PFSK-1 (cell line): ENCODE measurements at regions not wholly inside any gene's neighbourhood (a gene's known extent, or its start where the extent isn't known, plus 50 kb on each side); places are given as distances from the start of the nearest gene placed in this dataset.

Experiments used
- FOXP2 ChIP-seq: optimal IDR thresholded peaks from 2 replicates; pipeline ENCODE3; 2011; ENCODE audit warnings: borderline replicate concordance, control low read depth, inconsistent platforms; ENCODE audit not compliant: insufficient read depth; ENCODE audit errors: extremely low read length, extremely low read depth
- POLR2AphosphoS5 ChIP-seq: IDR thresholded peaks from 2 replicates; pipeline ENCODE4 v1.6.1; 2012; ENCODE audit warnings: low read depth, mild to moderate bottlenecking, control low read depth, low read length, moderate library complexity
- SIN3A ChIP-seq: IDR thresholded peaks from 2 replicates; pipeline ENCODE4 v1.6.1; 2012; ENCODE audit warnings: mild to moderate bottlenecking, low read length, moderate library complexity, borderline replicate concordance; ENCODE audit not compliant: insufficient read depth
- TAF1 ChIP-seq: IDR thresholded peaks from 2 replicates; pipeline ENCODE4 v1.6.1; 2012; ENCODE audit warnings: low read length, control low read depth, borderline replicate concordance; ENCODE audit not compliant: insufficient read depth
- TF ChIP-seq, protein P1 (sequence below), 2 experiments: IDR thresholded peaks; 2 replicates each; pipeline versions ENCODE4 v1.6.1 to v1.8.0; 2011 to 2012; ENCODE audit warnings: low read depth in 2 of 2, low read length in 2 of 2, control low read depth in 1 of 2, inconsistent platforms in 1 of 2, mild to moderate bottlenecking in 1 of 2, moderate library complexity in 1 of 2; ENCODE audit not compliant: insufficient read depth in 1 of 2

DNA sequence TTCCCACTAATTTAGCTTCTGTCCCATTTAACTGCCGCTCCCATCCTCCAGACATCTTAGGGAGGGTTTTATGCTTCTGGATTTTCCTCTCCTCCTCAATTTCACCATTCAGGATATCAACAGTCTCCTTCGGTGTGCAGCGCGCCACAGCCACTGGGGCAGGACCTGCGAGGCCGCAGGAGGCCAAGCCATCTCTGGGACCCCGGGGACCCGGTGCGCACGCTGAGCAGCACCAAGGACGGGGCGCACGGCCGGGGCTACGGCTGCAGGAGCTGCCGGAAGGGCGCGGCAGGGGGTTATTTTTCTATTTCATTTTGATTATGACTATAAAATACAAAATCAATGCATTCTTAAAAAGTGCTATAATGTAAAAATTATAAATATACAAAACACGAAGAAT, 1238.4 kb upstream of the NCAM2 start:
- no peak for TF ChIP-seq POLR2AphosphoS5
- TF ChIP-seq, protein P1, sequence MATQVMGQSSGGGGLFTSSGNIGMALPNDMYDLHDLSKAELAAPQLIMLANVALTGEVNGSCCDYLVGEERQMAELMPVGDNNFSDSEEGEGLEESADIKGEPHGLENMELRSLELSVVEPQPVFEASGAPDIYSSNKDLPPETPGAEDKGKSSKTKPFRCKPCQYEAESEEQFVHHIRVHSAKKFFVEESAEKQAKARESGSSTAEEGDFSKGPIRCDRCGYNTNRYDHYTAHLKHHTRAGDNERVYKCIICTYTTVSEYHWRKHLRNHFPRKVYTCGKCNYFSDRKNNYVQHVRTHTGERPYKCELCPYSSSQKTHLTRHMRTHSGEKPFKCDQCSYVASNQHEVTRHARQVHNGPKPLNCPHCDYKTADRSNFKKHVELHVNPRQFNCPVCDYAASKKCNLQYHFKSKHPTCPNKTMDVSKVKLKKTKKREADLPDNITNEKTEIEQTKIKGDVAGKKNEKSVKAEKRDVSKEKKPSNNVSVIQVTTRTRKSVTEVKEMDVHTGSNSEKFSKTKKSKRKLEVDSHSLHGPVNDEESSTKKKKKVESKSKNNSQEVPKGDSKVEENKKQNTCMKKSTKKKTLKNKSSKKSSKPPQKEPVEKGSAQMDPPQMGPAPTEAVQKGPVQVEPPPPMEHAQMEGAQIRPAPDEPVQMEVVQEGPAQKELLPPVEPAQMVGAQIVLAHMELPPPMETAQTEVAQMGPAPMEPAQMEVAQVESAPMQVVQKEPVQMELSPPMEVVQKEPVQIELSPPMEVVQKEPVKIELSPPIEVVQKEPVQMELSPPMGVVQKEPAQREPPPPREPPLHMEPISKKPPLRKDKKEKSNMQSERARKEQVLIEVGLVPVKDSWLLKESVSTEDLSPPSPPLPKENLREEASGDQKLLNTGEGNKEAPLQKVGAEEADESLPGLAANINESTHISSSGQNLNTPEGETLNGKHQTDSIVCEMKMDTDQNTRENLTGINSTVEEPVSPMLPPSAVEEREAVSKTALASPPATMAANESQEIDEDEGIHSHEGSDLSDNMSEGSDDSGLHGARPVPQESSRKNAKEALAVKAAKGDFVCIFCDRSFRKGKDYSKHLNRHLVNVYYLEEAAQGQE (IDR thresholded peaks at IDR 0.05; ENCODE audit: insufficient read depth in 1 of 2, low read depth in 2 of 2, low read length in 2 of 2) = 0 out of 4 replicates have a peak, but pooled peaks of 1 of the 2 experiments have one; percentile 31

- TF ChIP-seq SIN3A = no peak
- TF ChIP-seq TAF1 = no peak
- TF ChIP-seq, protein P1 (IDR thresholded peaks at IDR 0.05; ENCODE audit: insufficient read depth in 1 of 2, low read depth in 2 of 2, low read length in 2 of 2) = no peak
- TF ChIP-seq FOXP2 = no peak
- TF ChIP-seq POLR2AphosphoS5 = no peak
These were observed 1230.7 kb upstream of the NCAM2 start for GRCh38 chr21:19767546-19767945.

- TF ChIP-seq FOXP2 (no peak), SIN3A (no peak), TAF1 (no peak), POLR2AphosphoS5 (no peak)
- TF ChIP-seq, protein P1 (IDR thresholded peaks at IDR 0.05; ENCODE audit: insufficient read depth in 1 of 2, low read depth in 2 of 2, low read length in 2 of 2) = no peak
These were observed 1226.3 kb upstream of the NCAM2 start for GRCh38 chr21:19771881-19772280.

- TF ChIP-seq SIN3A (no peak), TAF1 (no peak), POLR2AphosphoS5 (no peak), FOXP2 (no peak)
- TF ChIP-seq, protein P1 (IDR thresholded peaks at IDR 0.05; ENCODE audit: insufficient read depth in 1 of 2, low read depth in 2 of 2, low read length in 2 of 2) = no peak
These were observed 1222.1 kb upstream of the NCAM2 start for GRCh38 chr21:19776076-19776475.
